ENCODE measurements at regions not wholly inside any gene's neighbourhood (a gene's known extent, or its start where the extent isn't known, plus 50 kb on each side); places are given as distances from the start of the nearest gene placed in this dataset.

DNA sequence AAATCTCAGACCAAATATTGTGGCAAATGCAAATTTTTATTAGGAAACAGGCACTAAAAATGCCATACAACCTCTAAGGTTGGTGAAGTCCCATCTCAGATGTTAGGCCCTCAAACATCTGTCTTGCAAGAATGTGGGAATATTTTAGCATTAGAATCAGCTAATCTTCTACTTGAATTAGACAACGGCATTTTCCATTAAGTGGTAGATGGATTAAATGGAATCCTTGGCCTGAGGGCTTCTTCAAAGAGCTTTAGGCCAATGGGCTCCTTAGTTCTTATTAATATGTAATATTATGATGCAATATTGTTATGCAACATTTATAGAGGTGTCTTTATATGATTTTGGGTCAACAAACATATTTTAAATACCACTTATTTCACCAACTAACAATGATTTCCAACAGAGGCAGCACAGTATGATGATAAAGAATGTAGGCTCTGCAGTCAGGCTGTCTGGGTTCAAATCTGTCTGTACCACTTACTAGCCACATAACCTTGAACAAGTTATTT, 122.9 kb upstream of the PLEKHA5 start:
- no peak overlapping the region for H3K4ac ChIP-seq (ENCODE audit: low read depth in 1 of 2, low read length in 2 of 2)
- H2AFZ ChIP-seq (ENCODE audit: low read depth, low read length) = no peak overlapping the region
- no peak for DNase-seq

DNA sequence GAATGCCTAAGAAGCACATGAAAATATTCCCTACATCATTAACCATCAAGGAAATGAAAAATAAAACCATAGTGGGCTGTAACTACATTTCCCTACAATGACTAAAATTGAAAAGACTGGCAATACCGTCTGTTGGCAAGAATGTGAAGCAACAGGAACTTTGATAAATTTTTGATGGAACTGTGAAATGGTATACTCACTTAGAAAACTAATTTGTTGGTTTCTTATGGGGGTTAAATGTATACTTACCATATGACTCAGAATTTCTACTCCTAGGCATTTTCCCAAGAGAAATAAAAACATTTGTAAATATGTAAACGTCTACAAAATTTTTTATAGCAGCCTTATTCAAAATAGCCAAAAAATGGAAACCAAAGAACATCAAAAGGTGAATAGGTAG, 121.4 kb upstream of the PLEKHA5 start:
- Histone ChIP-seq H3K27ac (ENCODE audit: low read length, poor library complexity, severe bottlenecking) (no peak overlapping the region), H2AK5ac (ENCODE audit: low read length, severe bottlenecking) (no peak overlapping the region), H3K4me3 (ENCODE audit: insufficient read depth in 1 of 2, low read depth in 1 of 2, low read length in 2 of 2) (no peak overlapping the region), H2BK120ac (ENCODE audit: low read depth, low read length) (no peak overlapping the region), H2BK5ac (ENCODE audit: low read depth, low read length, poor library complexity, severe bottlenecking) (no peak overlapping the region), H2AFZ (ENCODE audit: low read depth, low read length) (no peak overlapping the region), H3K4ac (ENCODE audit: low read depth in 1 of 2, low read length in 2 of 2) (no peak overlapping the region), H2BK12ac (ENCODE audit: low read length in 2 of 2) (no peak overlapping the region), H3K18ac (ENCODE audit: low read depth in 1 of 2, low read length in 2 of 2) (no peak overlapping the region), H3K4me2 (ENCODE audit: low read length, poor library complexity, severe bottlenecking) (no peak overlapping the region), H3K14ac (ENCODE audit: low read length in 2 of 2) (no peak overlapping the region), H3K9ac (ENCODE audit: low read length) (no peak overlapping the region), H4K91ac (ENCODE audit: low read length) (no peak overlapping the region), H3K27me3 (ENCODE audit: control insufficient read depth in 1 of 2, insufficient read depth in 1 of 2, low read length in 2 of 2) (no peaks in the 10 kb centered on the region), H3K9me3 (ENCODE audit: control insufficient read depth, low read length) (no peaks in the 10 kb centered on the region), H3K4me1 (ENCODE audit: control insufficient read depth, insufficient read depth, low read depth, low read length) (no peaks in the 10 kb centered on the region), H3K23ac (ENCODE audit: low read length in 2 of 2) (no peak overlapping the region), H3K36me3 (ENCODE audit: control insufficient read depth in 1 of 2, insufficient read depth in 2 of 2, low read depth in 1 of 2, low read length in 2 of 2) (no peaks in the 10 kb centered on the region), H3K79me1 (replicated peaks; ENCODE audit: low read length, poor library complexity, severe bottlenecking) (no peaks in the 10 kb centered on the region), H4K8ac (ENCODE audit: low read length) (no peak overlapping the region), H2BK15ac (ENCODE audit: low read depth, poor library complexity, severe bottlenecking) (no peak overlapping the region)
- no peak for DNase-seq
- WGBS = no CpG with 5 or more reads among the region's 2 CpGs

More for the DNA sequence above, 122.9 kb upstream of the PLEKHA5 start:
- no peak overlapping the region for H3K27ac ChIP-seq (ENCODE audit: low read length, poor library complexity, severe bottlenecking)
- H3K27me3 ChIP-seq (ENCODE audit: control insufficient read depth in 1 of 2, insufficient read depth in 1 of 2, low read length in 2 of 2) = no peaks in the 10 kb centered on the region
- H2BK15ac ChIP-seq (ENCODE audit: low read depth, poor library complexity, severe bottlenecking) = no peak overlapping the region
- no peak overlapping the region for H2BK12ac ChIP-seq (ENCODE audit: low read length in 2 of 2)
- no peak overlapping the region for H4K91ac ChIP-seq (ENCODE audit: low read length)
- H3K36me3 ChIP-seq (ENCODE audit: control insufficient read depth in 1 of 2, insufficient read depth in 2 of 2, low read depth in 1 of 2, low read length in 2 of 2) = no peaks in the 10 kb centered on the region
- H3K4me2 ChIP-seq (ENCODE audit: low read length, poor library complexity, severe bottlenecking) = no peak overlapping the region
- no peaks in the 10 kb centered on the region for H3K9me3 ChIP-seq (ENCODE audit: control insufficient read depth, low read length)
- H4K8ac ChIP-seq (ENCODE audit: low read length) = no peak overlapping the region
- H3K18ac ChIP-seq (ENCODE audit: low read depth in 1 of 2, low read length in 2 of 2) = no peak overlapping the region
- H2BK5ac ChIP-seq (ENCODE audit: low read depth, low read length, poor library complexity, severe bottlenecking) = no peak overlapping the region
- H3K14ac ChIP-seq (ENCODE audit: low read length in 2 of 2) = no peak overlapping the region
- no CpG with 5 or more reads among the region's 1 CpG for WGBS
- no peak overlapping the region for H3K4me3 ChIP-seq (ENCODE audit: insufficient read depth in 1 of 2, low read depth in 1 of 2, low read length in 2 of 2)
- no peaks in the 10 kb centered on the region for H3K4me1 ChIP-seq (ENCODE audit: control insufficient read depth, insufficient read depth, low read depth, low read length)
- no peaks in the 10 kb centered on the region for H3K79me1 ChIP-seq (replicated peaks; ENCODE audit: low read length, poor library complexity, severe bottlenecking)
- H2AK5ac ChIP-seq (ENCODE audit: low read length, severe bottlenecking) = no peak overlapping the region
- no peak overlapping the region for H3K9ac ChIP-seq (ENCODE audit: low read length)
- no peak overlapping the region for H2BK120ac ChIP-seq (ENCODE audit: low read depth, low read length)
- H3K23ac ChIP-seq (ENCODE audit: low read length in 2 of 2) = no peak overlapping the region

DNA sequence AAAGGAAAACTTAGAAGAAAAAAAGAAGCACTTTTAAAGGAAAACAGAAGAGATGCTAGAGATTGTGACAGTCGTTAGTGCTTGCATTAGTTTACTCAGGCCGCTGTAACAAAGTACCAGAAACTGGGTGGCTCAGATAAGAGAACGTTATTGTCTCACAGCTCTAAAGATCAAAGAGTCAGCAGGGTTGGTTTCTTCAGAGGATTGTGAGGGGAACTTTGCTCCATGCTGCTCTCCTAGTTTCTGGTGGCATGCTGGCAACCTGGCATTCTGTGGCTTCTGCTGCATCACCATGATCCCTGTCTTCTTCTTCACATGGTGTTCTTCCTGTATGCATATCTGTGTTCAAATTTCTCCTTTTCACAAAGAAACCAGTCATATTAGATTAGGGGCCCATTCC, 119.4 kb upstream of the PLEKHA5 start:
- Histone ChIP-seq H2AK5ac (ENCODE audit: low read length, severe bottlenecking) (no peak overlapping the region), H4K8ac (ENCODE audit: low read length) (no peak overlapping the region), H3K79me1 (replicated peaks; ENCODE audit: low read length, poor library complexity, severe bottlenecking) (no peaks in the 10 kb centered on the region), H2BK5ac (ENCODE audit: low read depth, low read length, poor library complexity, severe bottlenecking) (no peak overlapping the region), H3K4ac (ENCODE audit: low read depth in 1 of 2, low read length in 2 of 2) (no peak overlapping the region), H2BK15ac (ENCODE audit: low read depth, poor library complexity, severe bottlenecking) (no peak overlapping the region), H4K91ac (ENCODE audit: low read length) (no peak overlapping the region), H3K36me3 (ENCODE audit: control insufficient read depth in 1 of 2, insufficient read depth in 2 of 2, low read depth in 1 of 2, low read length in 2 of 2) (no peaks in the 10 kb centered on the region), H2BK12ac (ENCODE audit: low read length in 2 of 2) (no peak overlapping the region), H3K4me1 (ENCODE audit: control insufficient read depth, insufficient read depth, low read depth, low read length) (no peaks in the 10 kb centered on the region), H3K4me3 (ENCODE audit: insufficient read depth in 1 of 2, low read depth in 1 of 2, low read length in 2 of 2) (no peak overlapping the region), H2AFZ (ENCODE audit: low read depth, low read length) (no peak overlapping the region), H2BK120ac (ENCODE audit: low read depth, low read length) (no peak overlapping the region), H3K9me3 (ENCODE audit: control insufficient read depth, low read length) (no peaks in the 10 kb centered on the region), H3K4me2 (ENCODE audit: low read length, poor library complexity, severe bottlenecking) (no peak overlapping the region), H3K9ac (ENCODE audit: low read length) (no peak overlapping the region), H3K14ac (ENCODE audit: low read length in 2 of 2) (no peak overlapping the region), H3K18ac (ENCODE audit: low read depth in 1 of 2, low read length in 2 of 2) (no peak overlapping the region), H3K27ac (ENCODE audit: low read length, poor library complexity, severe bottlenecking) (no peak overlapping the region), H3K27me3 (ENCODE audit: control insufficient read depth in 1 of 2, insufficient read depth in 1 of 2, low read length in 2 of 2) (no peaks in the 10 kb centered on the region), H3K23ac (ENCODE audit: low read length in 2 of 2) (no peak overlapping the region)
- DNase-seq = no peak
- 17% methylated on average over 3 of the region's 3 CpGs for WGBS

DNA sequence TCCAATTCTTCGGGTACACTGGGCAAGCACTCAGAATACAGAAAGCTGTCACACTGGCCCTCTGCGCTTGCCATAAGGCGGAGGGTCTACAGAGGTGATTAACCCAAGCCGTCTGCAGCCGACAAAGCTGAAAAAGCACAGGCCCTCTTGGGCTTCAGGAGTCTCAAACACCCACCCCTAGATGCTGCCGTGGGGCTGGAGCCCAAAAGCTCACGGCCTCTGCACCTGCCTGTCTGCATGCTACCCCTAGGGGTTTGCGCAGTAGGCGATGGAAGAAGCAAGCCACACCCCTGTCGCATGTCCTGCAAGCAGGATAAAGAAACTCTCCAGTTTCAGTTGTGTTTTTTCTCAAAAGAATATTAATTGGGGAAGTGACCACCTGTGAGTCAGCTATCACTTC, 118.8 kb upstream of the PLEKHA5 start:
- no peak overlapping the region for H2BK12ac ChIP-seq (ENCODE audit: low read length in 2 of 2)
- over 99% methylated on average over 9 of the region's 10 CpGs for WGBS
- H4K8ac ChIP-seq (ENCODE audit: low read length) = no peak overlapping the region
- H2BK5ac ChIP-seq (ENCODE audit: low read depth, low read length, poor library complexity, severe bottlenecking) = no peak overlapping the region
- H2BK15ac ChIP-seq (ENCODE audit: low read depth, poor library complexity, severe bottlenecking) = no peak overlapping the region
- no peak overlapping the region for H3K27ac ChIP-seq (ENCODE audit: low read length, poor library complexity, severe bottlenecking)
- no peak overlapping the region for H2AK5ac ChIP-seq (ENCODE audit: low read length, severe bottlenecking)
- no peak overlapping the region for H2AFZ ChIP-seq (ENCODE audit: low read depth, low read length)
- no peak overlapping the region for H4K91ac ChIP-seq (ENCODE audit: low read length)
- H3K4me2 ChIP-seq (ENCODE audit: low read length, poor library complexity, severe bottlenecking) = no peak overlapping the region
- H3K4me3 ChIP-seq (ENCODE audit: insufficient read depth in 1 of 2, low read depth in 1 of 2, low read length in 2 of 2) = no peak overlapping the region
- H3K18ac ChIP-seq (ENCODE audit: low read depth in 1 of 2, low read length in 2 of 2) = no peak overlapping the region
- no peak overlapping the region for H2BK120ac ChIP-seq (ENCODE audit: low read depth, low read length)
- no peaks in the 10 kb centered on the region for H3K79me1 ChIP-seq (replicated peaks; ENCODE audit: low read length, poor library complexity, severe bottlenecking)
- no peak overlapping the region for H3K23ac ChIP-seq (ENCODE audit: low read length in 2 of 2)
- H3K14ac ChIP-seq (ENCODE audit: low read length in 2 of 2) = no peak overlapping the region
- no peaks in the 10 kb centered on the region for H3K36me3 ChIP-seq (ENCODE audit: control insufficient read depth in 1 of 2, insufficient read depth in 2 of 2, low read depth in 1 of 2, low read length in 2 of 2)
- no peak for DNase-seq
- no peaks in the 10 kb centered on the region for H3K4me1 ChIP-seq (ENCODE audit: control insufficient read depth, insufficient read depth, low read depth, low read length)
- H3K4ac ChIP-seq (ENCODE audit: low read depth in 1 of 2, low read length in 2 of 2) = no peak overlapping the region
- H3K9me3 ChIP-seq (ENCODE audit: control insufficient read depth, low read length) = no peaks in the 10 kb centered on the region
- no peak overlapping the region for H3K9ac ChIP-seq (ENCODE audit: low read length)
- no peaks in the 10 kb centered on the region for H3K27me3 ChIP-seq (ENCODE audit: control insufficient read depth in 1 of 2, insufficient read depth in 1 of 2, low read length in 2 of 2)
